ENCODE measurements at regions not wholly inside any gene's neighbourhood (a gene's known extent, or its start where the extent isn't known, plus 50 kb on each side); places are given as distances from the start of the nearest gene placed in this dataset.

DNA sequence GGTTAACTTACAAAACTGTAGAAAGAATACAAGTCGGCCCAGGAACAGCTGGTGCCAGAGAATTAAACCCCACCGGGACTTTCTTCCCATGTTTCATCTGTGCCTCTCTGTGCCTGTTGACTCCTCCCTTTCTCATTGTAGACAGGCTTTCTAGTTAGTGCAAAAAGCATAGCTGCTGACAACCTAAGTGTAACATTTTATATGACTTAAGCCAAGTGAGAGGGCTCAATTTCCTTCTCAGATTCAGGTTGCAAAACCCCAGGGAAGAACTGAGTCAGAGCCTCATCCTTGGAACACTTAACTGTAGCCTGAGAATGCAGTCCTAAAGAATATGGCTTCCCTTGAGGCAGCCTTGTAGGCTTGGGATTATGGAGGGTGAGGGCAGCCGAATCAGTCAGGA is 302.5 kb upstream of the AZI2 start:
- no peak overlapping the region for H3K4me3 ChIP-seq
- TF ChIP-seq POLR2A (IDR thresholded peaks at IDR 0.05), result no peak
- TF ChIP-seq POLR2AphosphoS5 (IDR thresholded peaks at IDR 0.05), result no peak
- no peak for TF ChIP-seq CTCF (IDR thresholded peaks at IDR 0.05 in 8 of 11, conservative IDR thresholded peaks at IDR 0.05 in 3 of 11)
- H3K27me3 ChIP-seq (replicated peaks in 1 of 7), result no peaks in the 10 kb centered on the region
- H3K27ac ChIP-seq, result no peak overlapping the region
- no peaks in the 10 kb centered on the region for H3K9me3 ChIP-seq
- WGBS, 5 donors, result 79 to 93% (median 91%) methylated on average over 3 of the region's 3 CpGs
- intact Hi-C loops (cut with DNase I; ENCODE audit: low total_unique reads), result no loop called here
- no peak for DNase-seq
- H3K4me1 ChIP-seq, result no peaks in the 10 kb centered on the region
- no peaks in the 10 kb centered on the region for H3K36me3 ChIP-seq

DNA sequence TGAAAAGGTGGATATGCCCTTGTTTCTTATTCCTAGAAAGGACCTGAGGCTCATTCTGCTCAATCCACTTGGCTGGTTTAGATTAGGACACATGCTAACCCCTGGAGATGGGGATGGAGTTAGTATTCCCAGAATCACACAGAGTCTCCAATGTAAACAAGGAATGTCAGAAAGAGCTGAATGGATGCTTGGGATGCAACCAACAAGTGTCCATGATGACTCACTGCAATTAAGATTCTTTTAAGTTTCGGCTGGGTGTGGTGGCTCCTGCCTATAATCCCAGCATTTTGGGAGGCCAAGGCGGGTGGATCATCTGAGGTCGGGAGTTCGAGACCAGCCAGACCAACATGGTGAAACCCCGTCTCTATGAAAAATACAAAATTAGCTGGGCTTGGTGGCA is 315.5 kb upstream of the AZI2 start:
- no peak for DNase-seq
- Histone ChIP-seq H3K27me3 (replicated peaks in 1 of 7) (no peaks in the 10 kb centered on the region), H3K4me1 (peaks cover 0 to 8% (median 2%) of the 10 kb centered on the region in 6 donors), H3K36me3 (no peaks in the 10 kb centered on the region), H3K27ac (no peak overlapping the region), H3K9me3 (no peaks in the 10 kb centered on the region), H3K4me3 (no peak overlapping the region)
- 90 to 97% (median 93%) methylated on average over 5 of the region's 5 CpGs for WGBS, 5 donors
- no peak for TF ChIP-seq POLR2A (IDR thresholded peaks at IDR 0.05)
- no peak for TF ChIP-seq POLR2AphosphoS5 (IDR thresholded peaks at IDR 0.05)
- no peak for TF ChIP-seq CTCF (IDR thresholded peaks at IDR 0.05 in 8 of 11, conservative IDR thresholded peaks at IDR 0.05 in 3 of 11)
- intact Hi-C loops (cut with DNase I; ENCODE audit: low total_unique reads), result no loop called here

- no peaks in the 10 kb centered on the region for H3K27me3 ChIP-seq (replicated peaks in 1 of 7)
- WGBS, 5 donors, result 32 to 55% (median 39%) methylated on average over 5 of the region's 5 CpGs
- no peak for TF ChIP-seq POLR2A (IDR thresholded peaks at IDR 0.05)
- no peak for TF ChIP-seq POLR2AphosphoS5 (IDR thresholded peaks at IDR 0.05)
- TF ChIP-seq CTCF (IDR thresholded peaks at IDR 0.05 in 8 of 11, conservative IDR thresholded peaks at IDR 0.05 in 3 of 11), result peak; percentile 25 to 83 (median 74)
- no peaks in the 10 kb centered on the region for H3K9me3 ChIP-seq
- no peak for DNase-seq
- H3K36me3 ChIP-seq, result no peaks in the 10 kb centered on the region
- H3K4me1 ChIP-seq, result peaks cover 0 to 8% (median 2%) of the 10 kb centered on the region in 6 donors
- no peak overlapping the region for H3K4me3 ChIP-seq
- intact Hi-C loops (cut with DNase I; ENCODE audit: low total_unique reads), result no loop called here
- no peak overlapping the region for H3K27ac ChIP-seq
Measured at GRCh38 chr3:28667646-28668621, 319.3 kb upstream of the AZI2 start.

DNA sequence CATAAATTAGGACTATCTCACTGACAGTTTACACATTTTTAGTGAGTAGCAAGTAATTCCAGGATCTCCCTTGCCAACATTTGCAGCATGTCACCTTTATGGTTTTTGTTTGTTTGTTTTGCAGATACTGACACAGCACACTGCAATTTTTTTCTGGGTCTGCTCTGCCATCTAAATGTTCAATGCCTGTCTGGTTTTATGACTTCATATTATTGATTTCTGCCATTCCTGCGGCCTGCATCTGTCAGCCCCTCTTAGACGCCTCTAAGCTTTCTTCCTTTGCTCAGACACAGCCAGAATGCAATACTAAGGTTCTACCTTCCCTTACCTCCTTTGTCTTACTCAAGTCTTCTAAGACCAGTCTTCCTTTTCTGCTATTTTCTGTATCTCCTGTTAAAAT is 321.2 kb upstream of the AZI2 start:
- 86 to 91% (median 90%) methylated on average over 2 of the region's 2 CpGs for WGBS, 5 donors
- intact Hi-C loops (cut with DNase I; ENCODE audit: low total_unique reads), result no loop called here
- no peak overlapping the region for H3K4me3 ChIP-seq

More for the DNA sequence above, 321.2 kb upstream of the AZI2 start:
- H3K36me3 ChIP-seq, result no peaks in the 10 kb centered on the region
- no peak overlapping the region for H3K27ac ChIP-seq
- peaks cover 0 to 8% (median 2%) of the 10 kb centered on the region in 6 donors for H3K4me1 ChIP-seq
- no peaks in the 10 kb centered on the region for H3K27me3 ChIP-seq (replicated peaks in 1 of 7)
- TF ChIP-seq POLR2AphosphoS5 (IDR thresholded peaks at IDR 0.05) (no peak), CTCF (IDR thresholded peaks at IDR 0.05 in 8 of 11, conservative IDR thresholded peaks at IDR 0.05 in 3 of 11) (no peak), POLR2A (IDR thresholded peaks at IDR 0.05) (no peak)
- H3K9me3 ChIP-seq, result no peaks in the 10 kb centered on the region
- DNase-seq, result no peak
